GM19324 (cell line): ENCODE measurements at regions not wholly inside any gene's neighbourhood (a gene's known extent, or its start where the extent isn't known, plus 50 kb on each side); places are given as distances from the start of the nearest gene placed in this dataset.

Source experiments
- ATAC-seq: cut with Tn5 transposase; IDR thresholded peaks from one replicate; pipeline ENCODE4 v1.9.1; 2021; ENCODE audit warnings: mild to moderate bottlenecking, moderate library complexity; ENCODE audit not compliant: unreplicated experiment, low FRiP score

DNA sequence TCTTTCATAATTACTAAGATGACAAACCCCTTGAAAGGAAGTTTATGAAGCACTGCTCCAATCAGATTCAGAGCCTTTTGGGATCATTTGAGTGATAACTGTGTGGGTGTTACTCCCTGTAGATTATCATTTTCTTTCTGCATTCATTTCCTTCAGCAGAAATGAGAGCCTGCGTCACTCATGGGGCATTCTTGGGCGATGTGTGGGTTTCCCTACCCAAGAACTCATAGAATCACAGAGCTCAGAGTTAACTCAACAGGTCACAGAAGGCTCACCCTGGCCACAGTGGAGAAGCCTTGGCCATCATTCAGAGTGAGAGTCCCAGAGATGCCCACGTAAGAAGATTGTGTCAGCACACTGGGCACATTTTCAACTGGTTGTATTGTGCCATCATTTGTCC lies 401.9 kb downstream of the TLE4 start:
- no peak for ATAC-seq

GRCh38 chr9:79970146-79970425 lies 398.3 kb downstream of the TLE4 start:
- no peak for ATAC-seq

DNA sequence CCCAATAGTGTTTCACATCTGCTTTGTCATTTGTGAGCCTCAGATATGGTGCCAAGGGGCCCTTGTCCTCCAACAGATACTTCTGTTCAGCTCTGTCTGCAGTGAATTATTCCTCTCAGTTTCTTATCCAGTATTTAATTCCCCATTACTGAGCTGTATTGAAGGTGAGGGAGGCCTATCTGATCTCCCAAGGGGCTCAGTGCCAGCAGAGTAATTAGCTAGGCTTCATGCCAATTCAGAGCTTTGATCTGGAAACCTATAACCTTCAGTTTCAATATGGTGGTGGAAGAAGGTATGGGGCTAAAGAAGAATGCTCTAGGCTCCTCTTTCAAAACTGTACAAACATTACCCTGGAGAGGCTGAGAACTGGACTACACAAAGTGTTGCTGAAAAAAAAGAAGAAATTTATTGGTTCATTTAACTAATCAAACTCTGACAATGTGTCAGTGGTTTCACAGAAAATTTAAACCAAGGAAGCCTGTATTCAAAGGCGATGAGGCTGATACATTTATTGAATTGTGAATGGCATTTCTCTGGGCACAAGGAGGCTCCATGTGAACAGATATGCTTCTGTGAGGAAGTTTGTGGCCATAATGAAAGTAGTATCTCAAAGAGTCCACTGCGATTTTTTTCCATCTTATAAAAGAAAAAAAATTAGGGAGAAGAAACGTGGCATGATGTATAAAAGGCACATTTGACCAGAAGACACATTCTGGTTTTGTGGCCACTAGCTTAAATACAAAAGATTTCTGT lies 397.8 kb downstream of the TLE4 start:
- ATAC-seq = no peak

DNA sequence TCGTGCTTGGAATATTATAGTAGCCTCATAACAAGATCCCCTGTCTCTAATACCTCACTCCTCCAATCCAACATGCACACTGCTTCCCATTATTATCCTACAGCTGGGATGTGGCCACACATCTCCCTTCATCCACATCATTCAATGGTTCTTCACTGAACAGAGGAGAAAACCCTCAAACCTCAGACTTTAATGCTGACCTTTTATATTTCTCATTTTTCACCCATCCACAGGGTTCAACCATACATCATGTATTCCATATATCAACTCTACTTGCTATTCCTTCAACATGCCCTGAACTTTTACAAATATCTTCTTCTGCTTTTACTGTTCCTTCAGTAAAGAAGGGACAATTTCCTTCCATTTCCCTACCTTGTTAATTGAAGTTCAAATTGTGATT lies 396.8 kb downstream of the TLE4 start:
- no peak for ATAC-seq

GRCh38 chr9:79962836-79963235 lies 391.1 kb downstream of the TLE4 start:
- no peak for ATAC-seq

DNA sequence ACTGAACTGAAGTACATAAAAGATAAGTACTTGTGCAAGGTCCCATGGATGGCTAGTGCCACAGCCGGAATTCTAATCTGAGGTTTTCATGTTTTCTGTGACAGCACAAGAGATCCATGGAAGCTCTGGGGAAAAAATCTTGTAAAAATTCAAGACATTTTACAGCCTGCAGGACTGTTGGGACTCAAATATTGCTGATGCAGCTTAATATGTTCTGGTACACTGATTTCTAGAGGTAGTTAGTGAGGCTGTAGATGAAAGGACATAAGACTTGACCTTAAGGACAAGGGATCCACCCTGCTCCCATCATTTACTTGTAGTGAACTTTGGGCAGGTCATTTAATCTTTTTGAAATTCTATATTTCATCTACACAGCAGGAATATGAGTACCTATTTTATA lies 390.4 kb downstream of the TLE4 start:
- ATAC-seq = no peak

DNA sequence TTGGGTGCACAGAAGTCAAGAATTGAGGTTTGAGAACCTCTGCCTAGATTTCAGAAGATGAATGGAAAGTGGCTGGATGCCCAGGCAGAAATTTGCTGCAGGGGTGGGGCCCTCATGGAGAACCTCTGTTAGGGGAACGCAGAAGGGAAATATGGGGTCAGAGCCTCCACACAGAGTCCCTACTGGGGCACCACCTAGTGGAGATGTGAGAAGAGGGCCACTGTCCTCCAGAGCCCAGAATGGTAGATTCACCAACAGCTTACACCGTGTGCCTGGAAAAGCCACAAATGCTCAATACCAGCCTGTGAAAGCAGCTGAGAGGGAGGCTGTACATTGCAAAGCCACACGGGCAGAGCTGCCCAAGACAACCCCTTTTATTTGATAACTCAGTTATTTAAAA lies 383.5 kb downstream of the TLE4 start:
- ATAC-seq = no peak

DNA sequence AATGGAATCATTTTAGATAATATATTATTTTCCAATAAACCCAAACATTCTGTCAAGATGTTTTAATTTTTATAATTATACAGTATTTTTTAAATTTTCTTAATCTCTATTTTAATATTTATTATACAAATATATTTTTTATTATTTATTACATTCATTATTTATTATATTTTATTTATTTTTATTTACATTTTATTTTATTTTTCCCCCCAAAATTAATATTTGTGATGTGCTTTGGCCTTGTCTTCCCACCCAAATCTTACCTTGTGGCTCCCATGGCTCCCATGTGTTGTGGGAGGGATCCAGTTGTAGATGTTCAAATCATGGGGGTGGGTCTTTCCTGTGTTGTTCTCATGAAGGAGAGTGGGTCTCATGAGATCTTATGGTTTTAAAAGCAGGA lies 382.1 kb downstream of the TLE4 start:
- no peak for ATAC-seq

GRCh38 chr9:79952401-79952800 lies 380.6 kb downstream of the TLE4 start:
- no peak for ATAC-seq

- ATAC-seq = no peak
These were observed 374.9 kb downstream of the TLE4 start for GRCh38 chr9:79946712-79947111.

- ATAC-seq = no peak
These were observed 373.7 kb downstream of the TLE4 start for GRCh38 chr9:79945495-79945894.

DNA sequence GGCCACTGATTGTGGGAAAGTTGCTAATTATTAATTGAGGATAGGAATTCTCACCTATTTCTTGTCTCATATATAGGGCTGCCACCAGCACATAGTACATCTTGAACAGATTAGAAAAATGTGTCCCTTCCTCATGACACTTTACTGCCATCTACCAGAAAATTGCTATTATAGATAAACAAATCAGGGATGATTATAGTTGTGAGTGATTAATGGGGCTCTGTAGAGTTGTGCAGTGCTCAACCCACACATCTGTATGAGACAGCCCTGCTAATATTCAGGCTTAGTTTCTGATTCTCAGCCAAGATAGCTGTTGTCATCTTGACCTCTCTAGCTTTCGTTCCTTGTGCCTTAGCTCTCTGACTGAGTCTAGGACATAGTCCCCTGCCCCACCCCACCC lies 373.3 kb downstream of the TLE4 start:
- no peak for ATAC-seq

GRCh38 chr9:79940919-79941318 lies 369.2 kb downstream of the TLE4 start:
- no peak for ATAC-seq

DNA sequence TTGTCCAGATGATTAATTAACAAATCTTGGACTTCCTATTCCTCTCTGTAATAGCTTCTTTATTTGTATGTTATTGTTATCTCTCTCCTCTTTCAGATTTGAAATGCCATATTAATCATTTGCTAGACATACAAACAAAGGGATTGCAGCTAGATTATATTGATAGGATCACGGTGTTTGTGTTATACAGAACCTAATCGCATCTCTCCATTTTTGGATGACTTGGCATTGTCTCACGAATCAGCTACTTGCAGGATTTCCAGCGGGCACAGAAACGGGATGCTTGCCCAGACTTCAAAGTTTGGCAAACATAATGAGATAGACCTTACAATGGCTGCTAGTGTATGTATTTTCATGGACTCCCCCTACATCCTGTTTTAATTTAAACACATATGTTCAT lies 368.1 kb downstream of the TLE4 start:
- no peak for ATAC-seq

- ATAC-seq = no peak
These were observed 364.6 kb downstream of the TLE4 start for GRCh38 chr9:79936336-79936735.

DNA sequence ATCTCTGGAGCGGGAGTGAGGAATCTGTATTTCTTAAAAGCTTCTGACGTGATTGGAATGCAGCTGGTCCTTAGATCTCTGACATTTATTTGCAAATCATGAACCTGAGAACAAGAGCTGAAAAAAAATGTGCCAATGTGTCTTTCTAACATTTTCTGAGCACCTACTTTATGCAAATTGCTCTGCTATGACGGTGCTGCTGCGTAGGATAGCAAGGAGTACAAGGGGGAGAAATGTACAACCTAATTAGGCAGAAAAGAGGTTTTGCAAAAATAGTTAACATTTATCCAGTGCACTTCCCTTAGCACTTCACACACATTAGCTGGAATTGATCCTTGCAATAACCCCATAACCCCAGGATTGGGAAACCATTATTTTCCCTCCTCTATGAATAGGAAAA lies 357.5 kb downstream of the TLE4 start:
- no peak for ATAC-seq

GRCh38 chr9:79928661-79929223 lies 357.0 kb downstream of the TLE4 start:
- ATAC-seq = no peak

DNA sequence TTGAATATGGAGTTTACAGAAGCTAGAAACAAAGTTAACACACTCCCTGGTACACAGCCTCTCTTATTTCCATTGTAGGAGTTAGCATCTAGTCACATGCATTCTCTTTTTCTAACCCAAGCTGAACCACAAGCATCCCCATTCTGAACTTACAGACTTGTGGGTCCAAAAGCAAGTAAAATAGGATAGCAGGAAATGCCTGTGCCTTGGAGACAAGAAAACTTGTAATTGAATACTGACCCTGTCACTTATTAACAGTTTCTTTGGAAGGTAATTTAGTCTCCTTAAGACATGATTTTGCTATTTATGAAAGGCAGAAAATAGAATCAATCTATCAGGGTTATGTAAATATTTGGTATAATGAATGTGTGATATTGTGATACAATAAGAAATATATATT lies 353.6 kb downstream of the TLE4 start:
- ATAC-seq = no peak

DNA sequence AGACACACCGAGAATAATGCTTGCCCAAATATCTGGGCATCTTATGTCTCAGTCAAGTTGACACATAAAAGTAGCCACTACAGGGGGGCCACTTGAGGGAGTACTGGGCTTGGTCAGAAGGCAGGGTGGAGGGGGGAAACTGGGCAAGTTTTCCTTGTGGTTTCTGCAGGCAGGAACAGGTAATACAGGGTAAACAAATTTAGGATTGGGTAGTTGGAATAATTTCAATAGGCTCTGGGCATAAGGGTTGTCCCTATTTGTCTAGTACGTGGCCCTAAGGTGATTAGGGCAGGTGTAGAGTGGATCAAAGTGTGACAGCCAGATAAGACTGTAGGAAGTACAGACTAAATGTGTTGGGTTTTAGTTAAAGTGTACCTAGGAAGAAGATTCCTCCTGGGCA lies 353.1 kb downstream of the TLE4 start:
- ATAC-seq = no peak

DNA sequence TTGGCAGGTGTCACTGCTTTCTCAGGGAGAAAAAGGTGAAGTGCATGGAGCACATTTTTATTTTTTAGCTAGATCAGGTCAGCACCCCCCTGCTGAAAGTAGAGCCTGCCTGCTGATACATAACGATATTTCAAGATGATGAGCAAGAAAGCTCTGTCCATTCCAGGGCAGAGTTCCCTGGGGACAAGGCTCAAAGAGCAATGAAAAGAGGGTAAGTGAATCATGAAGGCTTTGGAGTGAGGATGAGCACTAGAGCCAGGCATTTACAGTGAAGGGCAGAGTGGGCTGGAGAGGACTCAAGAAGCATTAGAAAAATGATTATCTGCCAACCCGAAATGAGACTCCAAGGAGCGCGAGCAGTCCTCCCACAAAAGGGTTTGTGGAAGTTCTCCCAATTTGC lies 345.7 kb downstream of the TLE4 start:
- no peak for ATAC-seq

DNA sequence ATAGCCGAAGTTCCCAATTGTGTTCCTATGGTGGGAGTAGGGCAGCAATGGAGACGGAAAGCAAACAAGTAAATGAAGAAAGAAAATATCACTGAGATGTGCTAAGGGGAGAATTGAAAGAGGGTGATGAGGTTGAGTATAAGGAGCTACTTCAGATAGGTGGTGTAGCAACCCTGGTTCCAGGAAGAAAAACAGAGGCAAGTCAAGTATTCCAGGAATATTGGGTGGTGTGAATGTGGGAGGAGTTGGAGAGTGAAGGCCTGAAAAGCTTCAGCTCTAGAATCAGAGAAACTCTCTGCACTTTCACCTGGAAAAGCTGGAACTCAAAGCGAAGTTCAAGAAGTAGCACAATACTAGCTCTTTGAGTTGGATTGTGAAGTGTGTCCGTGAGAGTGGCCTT lies 342.1 kb downstream of the TLE4 start:
- no peak for ATAC-seq

DNA sequence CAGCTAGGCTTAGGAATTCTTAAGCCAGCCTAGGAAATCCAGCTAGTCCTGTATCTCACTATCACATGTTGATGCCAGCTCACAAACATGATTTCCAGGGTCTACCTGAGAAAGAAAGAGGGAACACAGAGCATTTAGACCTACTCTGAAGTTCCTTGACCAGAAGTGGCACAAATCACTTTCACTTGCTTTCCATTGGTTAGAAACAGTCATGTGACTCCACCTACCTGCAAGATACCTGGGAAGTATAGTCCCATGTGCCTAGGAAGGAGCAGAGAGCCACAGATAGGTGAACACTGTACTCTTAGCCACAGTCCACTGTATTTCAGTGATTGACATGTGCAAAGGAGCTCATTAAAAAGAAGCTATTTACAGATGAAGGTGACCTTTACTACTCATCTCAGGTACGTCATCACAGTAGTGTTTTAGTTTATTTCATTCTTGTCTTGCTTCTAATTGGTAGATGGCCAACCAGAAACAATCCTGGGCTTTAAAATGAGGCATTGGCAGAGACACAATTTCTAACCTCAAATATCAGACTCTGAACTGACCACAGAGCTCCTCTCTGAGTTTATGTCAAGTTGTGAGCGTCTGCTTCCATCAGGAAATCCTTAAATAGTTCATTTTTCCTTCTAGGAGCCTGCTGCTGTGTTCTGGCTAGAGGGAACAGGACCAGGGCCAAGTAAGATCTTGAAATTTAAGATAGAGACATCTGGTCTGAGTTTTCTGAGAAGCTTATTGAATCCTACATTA lies 340.7 kb downstream of the TLE4 start:
- ATAC-seq = no peak
